Dendritic cell treated with granulocyte-macrophage colony-stimulating factor and Interleukin-4, amounts not matched to agents 40 ng/mL and 50 ng/mL, for 4 days (primary cell): ENCODE measurements at regions not wholly inside any gene's neighbourhood (a gene's known extent, or its start where the extent isn't known, plus 50 kb on each side); places are given as distances from the start of the nearest gene placed in this dataset.
"Not testable (repeated sequence)": the region's sequence is repeated elsewhere in the genome, so short reads cannot be mapped to it uniquely, and the experiment has no call there.

Experiments
- H3K27ac Mint-ChIP-seq: one replicate; pipeline ENCODE4 v1.8.0; 2022; ENCODE audit warnings: mild to moderate bottlenecking, mixed read lengths
- H3K27me3 Mint-ChIP-seq: one replicate; pipeline ENCODE4 v1.8.0; 2022; ENCODE audit warnings: mild to moderate bottlenecking, mixed read lengths
- H3K36me3 Mint-ChIP-seq: one replicate; pipeline ENCODE4 v1.8.0; 2022; ENCODE audit warnings: low read depth, mixed read lengths
- H3K4me1 Mint-ChIP-seq: one replicate; pipeline ENCODE4 v1.8.0; 2022; ENCODE audit warnings: low read depth, mixed read lengths
- H3K4me3 Mint-ChIP-seq: one replicate; pipeline ENCODE4 v1.8.0; 2022; ENCODE audit warnings: mild to moderate bottlenecking, moderate library complexity, mixed read lengths
- H3K9me3 Mint-ChIP-seq: one replicate; pipeline ENCODE4 v1.8.0; 2022; ENCODE audit warnings: mixed read lengths
- intact Hi-C: fragments of 100-400 bp; cut with micrococcal nuclease; formaldehyde crosslinking; loops from one replicate; pipeline ENCODE4 v1.15.0; 2022

- intact Hi-C loops, result no loop called here
- no peaks in the 10 kb centered on the region for H3K36me3 Mint-ChIP-seq
- H3K27ac Mint-ChIP-seq, result no peak overlapping the region
- no peak overlapping the region for H3K4me3 Mint-ChIP-seq
- H3K9me3 Mint-ChIP-seq, result no peaks in the 10 kb centered on the region
- no peaks in the 10 kb centered on the region for H3K27me3 Mint-ChIP-seq
- H3K4me1 Mint-ChIP-seq, result peaks cover 10% of the 10 kb centered on the region
Measured at GRCh38 chr6:81890846-81891245, 138.4 kb upstream of the TENT5A start.

- H3K27me3 Mint-ChIP-seq, result no peaks in the 10 kb centered on the region
- peaks cover 10% of the 10 kb centered on the region for H3K4me1 Mint-ChIP-seq
- no peaks in the 10 kb centered on the region for H3K36me3 Mint-ChIP-seq
- H3K4me3 Mint-ChIP-seq, result no peak overlapping the region
- no peak overlapping the region for H3K27ac Mint-ChIP-seq
- no peaks in the 10 kb centered on the region for H3K9me3 Mint-ChIP-seq
- intact Hi-C loops, result no loop called here
Measured at GRCh38 chr6:81889377-81890053, 137.0 kb upstream of the TENT5A start.

GRCh38 chr6:81886909-81887308 lies 134.4 kb upstream of the TENT5A start:
- H3K36me3 Mint-ChIP-seq, intact Hi-C loops, H3K27me3 Mint-ChIP-seq, H3K9me3 Mint-ChIP-seq, H3K27ac Mint-ChIP-seq, H3K4me3 Mint-ChIP-seq: not testable (repeated sequence)
- peaks cover 10% of the 10 kb centered on the region for H3K4me1 Mint-ChIP-seq

- Mint-ChIP-seq H3K4me1 (peaks cover 10% of the 10 kb centered on the region), H3K36me3 (no peaks in the 10 kb centered on the region), H3K27me3 (no peaks in the 10 kb centered on the region), H3K4me3 (no peak overlapping the region), H3K9me3 (no peaks in the 10 kb centered on the region), H3K27ac (no peak overlapping the region)
- intact Hi-C loops, result no loop called here
Measured at GRCh38 chr6:81886157-81886556, 133.7 kb upstream of the TENT5A start.

GRCh38 chr6:81881660-81882059 lies 129.2 kb upstream of the TENT5A start:
- Mint-ChIP-seq H3K36me3 (no peaks in the 10 kb centered on the region), H3K4me3 (no peak overlapping the region), H3K4me1 (peaks cover 5% of the 10 kb centered on the region), H3K27me3 (no peaks in the 10 kb centered on the region), H3K27ac (no peak overlapping the region), H3K9me3 (no peaks in the 10 kb centered on the region)
- intact Hi-C loops, result no loop called here

- Mint-ChIP-seq H3K4me3 (no peak overlapping the region), H3K9me3 (no peaks in the 10 kb centered on the region), H3K36me3 (no peaks in the 10 kb centered on the region), H3K4me1 (peaks cover 5% of the 10 kb centered on the region), H3K27ac (no peak overlapping the region), H3K27me3 (no peaks in the 10 kb centered on the region)
- intact Hi-C loops, result no loop called here
Measured at GRCh38 chr6:81878479-81878878, 126.0 kb upstream of the TENT5A start.

GRCh38 chr6:81876971-81877370 lies 124.5 kb upstream of the TENT5A start:
- H3K4me1 Mint-ChIP-seq, result peaks cover 5% of the 10 kb centered on the region
- H3K36me3 Mint-ChIP-seq, result no peaks in the 10 kb centered on the region
- no peak overlapping the region for H3K4me3 Mint-ChIP-seq
- intact Hi-C loops, result no loop called here
- no peak overlapping the region for H3K27ac Mint-ChIP-seq
- H3K9me3 Mint-ChIP-seq, result peaks cover 10% of the 10 kb centered on the region
- H3K27me3 Mint-ChIP-seq, result no peaks in the 10 kb centered on the region

GRCh38 chr6:81875782-81876293 lies 123.4 kb upstream of the TENT5A start:
- peaks cover 5% of the 10 kb centered on the region for H3K4me1 Mint-ChIP-seq
- H3K27ac Mint-ChIP-seq, result no peak overlapping the region
- H3K36me3 Mint-ChIP-seq, result no peaks in the 10 kb centered on the region
- no peak overlapping the region for H3K4me3 Mint-ChIP-seq
- H3K27me3 Mint-ChIP-seq, result no peaks in the 10 kb centered on the region
- peaks cover 22% of the 10 kb centered on the region for H3K9me3 Mint-ChIP-seq
- intact Hi-C loops, result no loop called here

GRCh38 chr6:81869749-81870508 lies 117.4 kb upstream of the TENT5A start:
- H3K27ac Mint-ChIP-seq, intact Hi-C loops, H3K4me1 Mint-ChIP-seq, H3K4me3 Mint-ChIP-seq, H3K27me3 Mint-ChIP-seq, H3K36me3 Mint-ChIP-seq: not testable (repeated sequence)
- peaks cover 24% of the 10 kb centered on the region for H3K9me3 Mint-ChIP-seq

GRCh38 chr6:81865712-81866111 lies 113.2 kb upstream of the TENT5A start:
- Mint-ChIP-seq H3K4me3 (no peak overlapping the region), H3K9me3 (peaks cover 1% of the 10 kb centered on the region), H3K36me3 (no peaks in the 10 kb centered on the region), H3K27me3 (no peaks in the 10 kb centered on the region), H3K27ac (peak overlapping the region; percentile 7), H3K4me1 (no peaks in the 10 kb centered on the region)
- intact Hi-C loops, result no loop called here

- Mint-ChIP-seq H3K4me1 (no peaks in the 10 kb centered on the region), H3K27ac (no peak overlapping the region), H3K9me3 (no peaks in the 10 kb centered on the region), H3K36me3 (no peaks in the 10 kb centered on the region), H3K27me3 (no peaks in the 10 kb centered on the region), H3K4me3 (no peak overlapping the region)
- intact Hi-C loops, result no loop called here
Measured at GRCh38 chr6:81864124-81864523, 111.6 kb upstream of the TENT5A start.

- H3K4me3 Mint-ChIP-seq, result no peak overlapping the region
- no peaks in the 10 kb centered on the region for H3K4me1 Mint-ChIP-seq
- no peak overlapping the region for H3K27ac Mint-ChIP-seq
- intact Hi-C loops, result no loop called here
- H3K36me3 Mint-ChIP-seq, result no peaks in the 10 kb centered on the region
- H3K27me3 Mint-ChIP-seq, result no peaks in the 10 kb centered on the region
- no peaks in the 10 kb centered on the region for H3K9me3 Mint-ChIP-seq
Measured at GRCh38 chr6:81863123-81863522, 110.6 kb upstream of the TENT5A start.

- Mint-ChIP-seq H3K27ac (no peak overlapping the region), H3K9me3 (no peaks in the 10 kb centered on the region), H3K36me3 (no peaks in the 10 kb centered on the region), H3K27me3 (no peaks in the 10 kb centered on the region), H3K4me3 (no peak overlapping the region), H3K4me1 (no peaks in the 10 kb centered on the region)
- intact Hi-C loops, result no loop called here
Measured at GRCh38 chr6:81861281-81861680, 108.8 kb upstream of the TENT5A start.

GRCh38 chr6:81859884-81860283 lies 107.4 kb upstream of the TENT5A start:
- Mint-ChIP-seq H3K4me3 (no peak overlapping the region), H3K36me3 (no peaks in the 10 kb centered on the region), H3K27me3 (no peaks in the 10 kb centered on the region), H3K9me3 (no peaks in the 10 kb centered on the region), H3K4me1 (no peaks in the 10 kb centered on the region), H3K27ac (no peak overlapping the region)
- intact Hi-C loops, result no loop called here
